C4-2B (cell line): ENCODE measurements at regions not wholly inside any gene's neighbourhood (a gene's known extent, or its start where the extent isn't known, plus 50 kb on each side); places are given as distances from the start of the nearest gene placed in this dataset.

Experiments
- H3K27ac ChIP-seq: fragments of 450-650 bp; 2 replicates; pipeline ENCODE4 v1.5.1; 2017
- ZFX ChIP-seq: fragments of 450-650 bp; IDR thresholded peaks from 2 replicates; pipeline ENCODE4 v1.6.1; 2017
- TF ChIP-seq, protein P1 (sequence below): fragments of 450-650 bp; conservative IDR thresholded peaks from 2 replicates; pipeline ENCODE4 v1.5.1; 2017; ENCODE audit warnings: mild to moderate bottlenecking

DNA sequence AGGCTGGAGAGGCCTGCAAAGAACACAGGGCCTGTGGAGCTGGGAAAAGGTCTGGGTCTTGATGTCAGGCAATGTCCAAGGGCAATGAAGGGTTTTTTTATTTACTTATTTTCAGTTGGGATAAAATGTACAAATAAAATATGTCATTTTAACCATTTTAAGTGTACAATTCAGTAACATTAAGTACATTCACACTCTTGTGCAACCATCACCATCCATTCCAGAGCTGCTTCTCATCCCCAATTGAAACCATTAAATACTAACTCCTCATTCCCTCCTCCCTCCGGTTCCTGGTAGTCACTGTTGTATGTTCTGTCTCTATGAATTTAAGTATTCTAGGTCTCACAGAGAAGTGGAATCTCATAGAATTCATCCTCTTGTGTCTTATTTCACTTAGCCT is 444.7 kb downstream of the HS3ST3B1 start:
- no peak for TF ChIP-seq ZFX
- TF ChIP-seq, protein P1, sequence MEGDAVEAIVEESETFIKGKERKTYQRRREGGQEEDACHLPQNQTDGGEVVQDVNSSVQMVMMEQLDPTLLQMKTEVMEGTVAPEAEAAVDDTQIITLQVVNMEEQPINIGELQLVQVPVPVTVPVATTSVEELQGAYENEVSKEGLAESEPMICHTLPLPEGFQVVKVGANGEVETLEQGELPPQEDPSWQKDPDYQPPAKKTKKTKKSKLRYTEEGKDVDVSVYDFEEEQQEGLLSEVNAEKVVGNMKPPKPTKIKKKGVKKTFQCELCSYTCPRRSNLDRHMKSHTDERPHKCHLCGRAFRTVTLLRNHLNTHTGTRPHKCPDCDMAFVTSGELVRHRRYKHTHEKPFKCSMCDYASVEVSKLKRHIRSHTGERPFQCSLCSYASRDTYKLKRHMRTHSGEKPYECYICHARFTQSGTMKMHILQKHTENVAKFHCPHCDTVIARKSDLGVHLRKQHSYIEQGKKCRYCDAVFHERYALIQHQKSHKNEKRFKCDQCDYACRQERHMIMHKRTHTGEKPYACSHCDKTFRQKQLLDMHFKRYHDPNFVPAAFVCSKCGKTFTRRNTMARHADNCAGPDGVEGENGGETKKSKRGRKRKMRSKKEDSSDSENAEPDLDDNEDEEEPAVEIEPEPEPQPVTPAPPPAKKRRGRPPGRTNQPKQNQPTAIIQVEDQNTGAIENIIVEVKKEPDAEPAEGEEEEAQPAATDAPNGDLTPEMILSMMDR: no peak
- H3K27ac ChIP-seq: no peak overlapping the region

DNA sequence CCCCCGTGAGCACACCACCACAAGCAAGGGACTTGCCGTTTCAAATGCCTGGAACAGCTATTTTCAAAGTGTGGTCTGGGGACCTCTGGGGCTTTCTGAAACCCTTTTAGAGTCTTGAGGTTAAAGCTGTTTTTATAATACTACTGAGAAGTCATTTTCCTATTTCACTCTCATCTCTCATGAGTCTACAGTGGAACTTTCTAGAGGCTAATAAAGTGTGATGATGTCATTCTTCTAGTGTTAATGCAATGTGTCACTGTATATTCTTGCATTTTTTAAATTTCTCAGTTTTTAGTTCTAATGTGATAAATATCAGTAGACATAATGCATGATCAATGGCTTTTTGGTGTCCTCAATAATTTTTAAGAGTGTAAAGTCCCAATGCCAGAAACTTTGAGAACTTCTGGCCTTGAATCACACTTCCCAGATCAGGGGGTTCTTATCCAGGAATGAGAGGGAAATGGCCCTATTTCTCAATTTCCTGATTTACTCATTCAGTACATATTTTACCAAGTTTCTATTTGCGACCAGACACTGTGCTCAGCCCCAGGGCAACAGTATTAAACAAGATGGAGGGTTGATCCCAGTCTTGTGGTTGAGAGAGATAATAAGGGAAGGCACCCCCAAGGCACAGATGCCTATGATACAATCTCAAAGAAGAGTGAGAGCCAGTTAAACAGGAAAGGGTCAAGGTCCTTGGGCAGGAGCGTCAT is 444.0 kb downstream of the HS3ST3B1 start:
- TF ChIP-seq ZFX: no peak
- TF ChIP-seq, protein P1: no peak

DNA sequence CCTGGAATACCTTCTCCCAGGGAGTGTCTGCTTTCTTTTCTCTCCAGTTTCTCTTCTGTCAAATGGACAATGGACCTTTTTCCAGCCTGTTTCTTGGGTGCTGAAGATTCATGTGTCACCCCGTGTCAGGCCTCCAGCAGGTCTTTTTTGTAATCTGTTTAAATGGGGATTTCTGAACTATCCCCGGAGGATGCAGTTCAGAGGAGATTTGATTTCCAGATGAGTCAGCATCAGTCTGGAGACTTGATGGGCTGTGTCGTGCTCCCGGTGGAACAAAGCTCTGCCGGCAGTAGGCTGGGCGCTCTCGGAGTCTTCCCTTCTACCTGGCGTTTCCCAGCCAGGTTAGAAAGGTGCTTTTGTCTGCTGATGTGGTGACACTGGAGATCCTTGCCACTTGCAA is 440.6 kb downstream of the HS3ST3B1 start:
- TF ChIP-seq, protein P1: no peak
- TF ChIP-seq ZFX: no peak
- H3K27ac ChIP-seq: no peak overlapping the region

More for the DNA sequence above, 444.0 kb downstream of the HS3ST3B1 start:
- H3K27ac ChIP-seq: no peak overlapping the region

DNA sequence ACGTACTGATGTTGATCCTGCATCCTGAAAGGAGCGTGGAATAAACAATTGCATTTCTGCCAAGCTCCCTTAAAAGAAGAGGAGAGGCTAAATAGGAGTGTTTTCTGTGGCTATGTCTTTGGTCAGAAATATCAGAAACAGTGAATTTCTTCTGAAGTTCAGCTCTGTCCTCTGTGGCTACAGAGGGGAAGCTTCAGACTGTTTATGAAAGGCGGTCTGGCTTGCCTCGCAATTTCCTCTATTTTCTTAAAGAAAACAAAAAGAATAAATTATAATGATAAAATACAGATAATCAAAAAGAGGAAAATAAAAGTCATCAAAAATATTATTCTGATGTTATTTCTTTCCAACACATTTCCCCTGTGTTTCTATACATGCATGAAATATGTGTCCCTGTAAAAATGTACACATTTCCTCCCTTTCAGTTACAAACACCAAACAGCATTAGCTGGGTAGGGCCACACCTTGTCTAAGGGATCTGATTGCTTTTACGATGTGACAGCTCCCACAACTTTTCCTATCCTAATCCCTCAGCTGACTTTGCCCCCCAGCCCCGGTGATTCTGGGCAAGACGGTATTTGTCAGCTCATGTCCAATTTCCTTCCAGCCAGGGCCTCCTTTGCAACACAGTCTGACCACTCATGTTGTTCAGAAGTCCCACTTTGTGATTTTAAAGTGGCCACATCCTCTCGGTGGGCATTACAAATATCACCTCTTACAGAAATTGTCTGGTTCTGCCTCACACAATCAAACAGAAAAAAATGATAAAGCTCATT is 439.0 kb downstream of the HS3ST3B1 start:
- TF ChIP-seq, protein P1: no peak
- TF ChIP-seq ZFX: no peak
- H3K27ac ChIP-seq: no peak overlapping the region

DNA sequence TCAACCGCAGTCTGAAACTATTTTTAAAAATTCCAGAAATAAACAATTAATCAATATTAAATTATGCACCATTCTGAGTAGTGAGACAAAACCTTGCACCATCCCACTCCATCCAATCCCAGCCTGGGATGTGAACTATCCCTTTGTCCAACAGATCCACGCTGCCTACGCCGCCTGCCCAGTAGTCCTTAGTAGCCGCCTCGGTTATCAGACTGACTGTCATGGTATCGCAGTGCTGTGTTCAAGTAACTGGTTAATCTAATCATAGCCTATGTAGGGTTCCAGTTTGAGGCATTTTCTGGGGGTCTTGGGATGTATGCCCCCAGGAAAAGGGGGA is 437.7 kb downstream of the HS3ST3B1 start:
- no peak for TF ChIP-seq ZFX
- TF ChIP-seq, protein P1: no peak
- H3K27ac ChIP-seq: peak overlapping the region; percentile 41; the same call in 1 of the 2 replicates

DNA sequence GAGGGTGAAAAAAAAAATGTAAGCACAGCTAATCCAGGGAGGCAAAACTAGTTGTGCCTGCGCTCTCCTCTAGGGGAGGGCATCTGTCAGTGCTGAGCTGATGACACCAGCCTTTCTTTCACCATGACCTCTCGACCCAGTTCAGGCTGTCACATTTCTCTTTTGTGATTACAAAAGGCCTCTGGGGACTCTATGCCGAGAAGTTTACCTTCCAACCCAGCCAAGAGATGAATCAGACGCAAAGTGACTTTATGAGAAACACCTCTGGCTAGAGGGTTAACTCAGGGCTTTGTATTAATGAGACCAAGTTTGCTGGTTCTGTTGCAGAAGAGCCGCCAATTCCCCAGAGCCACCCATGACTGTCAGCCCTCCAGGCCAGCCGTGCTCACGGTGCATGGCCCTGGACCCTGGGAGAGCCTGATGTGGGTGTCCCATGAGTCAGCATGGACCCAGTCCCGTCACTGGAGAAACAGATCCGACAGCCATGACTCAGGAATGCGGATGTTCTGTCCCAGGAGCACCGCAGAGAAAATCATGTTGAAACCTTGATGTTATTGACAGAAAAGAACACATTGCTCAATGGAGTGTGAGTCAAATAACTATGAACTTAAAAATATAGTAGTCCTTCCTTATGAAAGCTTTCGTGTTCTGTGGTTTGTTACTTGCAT is 437.2 kb downstream of the HS3ST3B1 start:
- TF ChIP-seq ZFX: no peak
- TF ChIP-seq, protein P1: peak; percentile 28
- H3K27ac ChIP-seq: peak overlapping the region; percentile 41; the same call in 1 of the 2 replicates

DNA sequence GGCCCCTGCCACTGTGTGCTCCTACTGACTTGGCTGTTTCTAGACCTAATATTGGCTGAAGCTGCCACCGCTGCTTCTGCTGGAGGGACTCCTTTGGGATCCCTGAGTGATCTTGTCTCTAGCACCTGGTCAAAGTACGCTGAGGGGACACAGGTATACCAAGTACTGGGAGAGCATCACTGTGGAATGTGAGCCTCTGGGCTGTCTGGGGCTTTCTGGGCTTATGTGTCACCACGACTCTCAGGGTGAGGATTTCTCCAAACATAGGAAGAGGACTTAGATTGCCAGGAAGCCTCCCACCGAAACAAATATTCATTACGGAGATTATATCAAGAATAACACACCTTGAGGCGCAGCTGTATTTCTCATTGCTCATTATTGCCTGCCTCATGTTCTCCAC is 435.8 kb downstream of the HS3ST3B1 start:
- TF ChIP-seq, protein P1: no peak
- TF ChIP-seq ZFX: no peak
- H3K27ac ChIP-seq: no peak overlapping the region
